A549 (cell line): ENCODE measurements at regions not wholly inside any gene's neighbourhood (a gene's known extent, or its start where the extent isn't known, plus 50 kb on each side); places are given as distances from the start of the nearest gene placed in this dataset.

Experiments
- ATAC-seq, 2 experiments: fragments of 200-7000 bp in 1 of 2; fragments of >200 bp in 1 of 2; cut with Nextera tagmentation in 1 of 2; cut with Tn5 transposase in 1 of 2; 3 replicates each; pipeline versions ENCODE4 v1.8.0 to v1.9.1; 2018 to 2020; ENCODE audit warnings: mild to moderate bottlenecking in 1 of 2, moderate library complexity in 1 of 2
- CTCF ChIA-PET: fragments of 300-600 bp; sonication (Branson Sonifier 250); formaldehyde crosslinking; extraction: SDS; loops from one replicate; lab custom pipeline; 2021; ENCODE audit warnings: antibody characterized with exemption, inconsistent platforms; lab: Yijun Ruan, JAX
- POLR2A ChIA-PET: fragments of 350-600 bp; formaldehyde crosslinking; extraction: SDS; loops from one replicate; lab custom pipeline; 2021; ENCODE audit warnings: antibody characterized with exemption, inconsistent platforms; lab: Yijun Ruan, JAX
- DNase-seq, 2 experiments: peaks; one replicate each; pipeline versions ENCODE4 v3.0.0 to v3.0.0-alpha.2; 2011 to 2016; ENCODE audit warnings: low read depth in 1 of 2, low spot score in 1 of 2
- FAIRE-seq: peaks from 2 replicates; lab custom pipeline; 2011; peaks lifted over from hg19 to GRCh38; lab: Jason Lieb, UNC
- H3K27ac ChIP-seq, 2 experiments: fragments of >200 bp; sonication (Bioruptor Twin); formaldehyde crosslinking; 3 replicates each; pipeline ENCODE4 v1.5.1; 2016 to 2017
- H3K4me1 ChIP-seq: fragments of >200 bp; sonication (Bioruptor Twin); formaldehyde crosslinking; 3 replicates; pipeline ENCODE4 v1.6.1; 2016
- H3K4me2 ChIP-seq: fragments of >200 bp; sonication (Bioruptor Twin); formaldehyde crosslinking; 3 replicates; pipeline ENCODE4 v1.6.1; 2016
- H3K4me3 ChIP-seq: fragments of >200 bp; sonication (Bioruptor Twin); formaldehyde crosslinking; 3 replicates; pipeline ENCODE4 v1.5.1; 2016
- H3K9me3 ChIP-seq: fragments of >200 bp; sonication (Bioruptor Twin); formaldehyde crosslinking; 3 replicates; pipeline ENCODE4 v1.6.1; 2016
- CBX8 ChIP-seq: fragments of 200-600 bp; sonication (generic); IDR thresholded peaks from 2 replicates; pipeline ENCODE4 v1.6.1; 2016
- CTCF ChIP-seq: fragments of >200 bp; sonication (Bioruptor Twin); formaldehyde crosslinking; IDR thresholded peaks from 3 replicates; pipeline ENCODE4 v1.5.1; 2016
- EHMT2 ChIP-seq: fragments of 200-600 bp; sonication (generic); IDR thresholded peaks from 2 replicates; pipeline ENCODE4 v1.6.1; 2016; ENCODE audit warnings: antibody characterized with exemption, low read depth, mild to moderate bottlenecking, moderate library complexity
- EP300 ChIP-seq, 2 experiments: fragments of >200 bp; sonication (Bioruptor Twin); formaldehyde crosslinking; IDR thresholded peaks; 2 replicates in 1 of 2; 3 replicates in 1 of 2; pipeline ENCODE4 v1.6.1; 2016 to 2017
- FOSL2 ChIP-seq, 2 experiments: fragments of 450-650 bp in 1 of 2; fragments of >200 bp in 1 of 2; sonication (Bioruptor Twin) in 1 of 2; formaldehyde crosslinking; IDR thresholded peaks; 2 replicates each; pipeline versions ENCODE4 v1.5.0 to v1.6.1; 2016 to 2020; ENCODE audit warnings: mild to moderate bottlenecking in 1 of 2, moderate library complexity in 1 of 2
- HES2 ChIP-seq: fragments of >200 bp; sonication (Bioruptor Twin); formaldehyde crosslinking; IDR thresholded peaks from 2 replicates; pipeline ENCODE4 v1.6.1; 2016
- HOXB5 ChIP-seq: fragments of 250-450 bp; sonication (Bioruptor Pico); IDR thresholded peaks from 2 replicates; pipeline ENCODE4 v1.5.0; 2020; ENCODE audit warnings: mild to moderate bottlenecking, moderate library complexity
- JUNB ChIP-seq: fragments of >200 bp; sonication (Bioruptor Twin); formaldehyde crosslinking; IDR thresholded peaks from 2 replicates; pipeline ENCODE4 v1.6.1; 2016
- MAFK ChIP-seq: fragments of 450-650 bp; IDR thresholded peaks from 2 replicates; pipeline ENCODE4 v1.6.1; 2014; ENCODE audit not compliant: partially characterized antibody
- MAX ChIP-seq: IDR thresholded peaks from 2 replicates; pipeline ENCODE4 v1.6.1; 2012
- PHF8 ChIP-seq: fragments of 200-600 bp; sonication (generic); IDR thresholded peaks from 2 replicates; pipeline ENCODE4 v1.6.1; 2016; ENCODE audit warnings: low read depth, mild to moderate bottlenecking, antibody characterized with exemption, moderate library complexity, borderline replicate concordance
- REST ChIP-seq: fragments of 200-600 bp; sonication (generic); IDR thresholded peaks from 2 replicates; pipeline ENCODE4 v1.6.1; 2016; ENCODE audit warnings: antibody characterized with exemption, mild to moderate bottlenecking, moderate library complexity
- SREBF2 ChIP-seq: fragments of 450-650 bp; IDR thresholded peaks from 2 replicates; pipeline ENCODE4 v1.6.1; 2014; ENCODE audit warnings: mild to moderate bottlenecking, moderate library complexity
- TFCP2L1 ChIP-seq: fragments of 250-450 bp; sonication (Bioruptor Pico); IDR thresholded peaks from 2 replicates; pipeline ENCODE4 v1.5.0; 2021; ENCODE audit warnings: mild to moderate bottlenecking
- USF2 ChIP-seq: fragments of 450-650 bp; IDR thresholded peaks from 2 replicates; pipeline ENCODE4 v1.6.1; 2014; ENCODE audit warnings: antibody characterized with exemption
- ZFP36 ChIP-seq: fragments of 450-650 bp; IDR thresholded peaks from 2 replicates; pipeline ENCODE4 v1.6.1; 2014; ENCODE audit warnings: borderline replicate concordance; ENCODE audit not compliant: partially characterized antibody
- WGBS: methylation state at CpG from one replicate; pipeline ENCODE4 v1.1.6; 2017; ENCODE audit errors: missing lambda C conversion rate; 5-methylcytosine and 5-hydroxymethylcytosine counted together

- no peak overlapping the region for H3K4me2 ChIP-seq
- no peak overlapping the region for H3K4me3 ChIP-seq
- ChIA-PET CTCF (no interaction called here), POLR2A (no interaction called here)
- no peak for TF ChIP-seq MAX
- TF ChIP-seq SREBF2, result no peak
- no peak for TF ChIP-seq MAFK
- no peak for TF ChIP-seq HES2
- TF ChIP-seq TFCP2L1 (CRISPR knock-in tag), result no peak
- ATAC-seq (no peak), DNase-seq (no peak), FAIRE-seq (peak; percentile 28)
- H3K9me3 ChIP-seq, result no peaks in the 10 kb centered on the region
- H3K4me1 ChIP-seq, result no peaks in the 10 kb centered on the region
- WGBS, result 0% methylated on average over 1 of the region's 1 CpG
- no peak overlapping the region for H3K27ac ChIP-seq
Measured at GRCh38 chr9:8011974-8012373, 212.4 kb upstream of the DMAC1 start.

- ATAC-seq (no peak), DNase-seq (no peak), FAIRE-seq (no peak)
- WGBS, result 0% methylated on average over 1 of the region's 1 CpG
- CTCF ChIA-PET, result no interaction called here
- Histone ChIP-seq H3K4me2 (no peak overlapping the region), H3K4me3 (no peak overlapping the region), H3K4me1 (no peaks in the 10 kb centered on the region), H3K9me3 (no peaks in the 10 kb centered on the region), H3K27ac (no peak overlapping the region)
- POLR2A ChIA-PET, result no interaction called here
- no peak for TF ChIP-seq CBX8
- no peak for TF ChIP-seq MAFK
- TF ChIP-seq USF2, result no peak
- no peak for TF ChIP-seq PHF8
- no peak for TF ChIP-seq CTCF
- no peak for TF ChIP-seq JUNB
- TF ChIP-seq EP300 (IDR thresholded peaks at IDR 0.05), result no peak
- TF ChIP-seq TFCP2L1 (CRISPR knock-in tag), result no peak
- TF ChIP-seq EHMT2, result no peak
- TF ChIP-seq REST, result no peak
- TF ChIP-seq FOSL2 (IDR thresholded peaks at IDR 0.05), result no peak
- TF ChIP-seq FOSL2 (CRISPR knock-in tag; IDR thresholded peaks at IDR 0.05), result no peak
- TF ChIP-seq HES2, result no peak
- no peak for TF ChIP-seq ZFP36
- TF ChIP-seq HOXB5 (CRISPR knock-in tag), result no peak
Measured at GRCh38 chr9:7996558-7996957, 197.0 kb upstream of the DMAC1 start.
